ENCODE measurements at regions not wholly inside any gene's neighbourhood (a gene's known extent, or its start where the extent isn't known, plus 50 kb on each side); places are given as distances from the start of the nearest gene placed in this dataset.
"Not testable (repeated sequence)": the region's sequence is repeated elsewhere in the genome, so short reads cannot be mapped to it uniquely, and the experiment has no call there.

- H3K4me3 ChIP-seq (ENCODE audit: low read depth, poor library complexity, severe bottlenecking): no peak overlapping the region
- TF ChIP-seq POLR2A (IDR thresholded peaks at IDR 0.05): no peak
- no peak for TF ChIP-seq CTCF (IDR thresholded peaks at IDR 0.05)
- intact Hi-C loops (cut with DNase I; ENCODE audit: low total_unique reads): no loop called here
- 82 to 92% methylated on average over 7 of the region's 7 CpGs for WGBS, 2 donors
- no peak for DNase-seq (ENCODE audit: low spot score in 2 of 2)
Observed at GRCh38 chr10:37067576-37067975, 57.8 kb upstream of the ANKRD30A start.

- DNase-seq (ENCODE audit: low spot score in 2 of 2); H3K4me3 ChIP-seq (ENCODE audit: low read depth, poor library complexity, severe bottlenecking); intact Hi-C loops (cut with DNase I; ENCODE audit: low total_unique reads): not testable (repeated sequence)
- WGBS, 2 donors: 91% methylated on average over 16 of the region's 16 CpGs
Observed at GRCh38 chr10:37062296-37062695, 63.1 kb upstream of the ANKRD30A start.

GRCh38 chr10:37057261-37057660, 68.1 kb upstream of the ANKRD30A start:
- WGBS, 2 donors: 0 to 18% methylated on average over 1 of the region's 1 CpG
- intact Hi-C loops (cut with DNase I; ENCODE audit: low total_unique reads): no loop called here
- no peak overlapping the region for H3K4me3 ChIP-seq (ENCODE audit: low read depth, poor library complexity, severe bottlenecking)
- no peak for TF ChIP-seq POLR2A (IDR thresholded peaks at IDR 0.05)
- TF ChIP-seq CTCF (IDR thresholded peaks at IDR 0.05): no peak
- no peak for DNase-seq (ENCODE audit: low spot score in 2 of 2)

- intact Hi-C loops (cut with DNase I; ENCODE audit: low total_unique reads): no loop called here
- no peak for TF ChIP-seq CTCF (IDR thresholded peaks at IDR 0.05)
- TF ChIP-seq POLR2A (IDR thresholded peaks at IDR 0.05): no peak
- 74 to 78% methylated on average over 3 of the region's 3 CpGs for WGBS, 2 donors
- DNase-seq (ENCODE audit: low spot score in 2 of 2): no peak
- no peak overlapping the region for H3K4me3 ChIP-seq (ENCODE audit: low read depth, poor library complexity, severe bottlenecking)
Observed at GRCh38 chr10:37053476-37053875, 71.9 kb upstream of the ANKRD30A start.

- DNase-seq (ENCODE audit: low spot score in 2 of 2); H3K4me3 ChIP-seq (ENCODE audit: low read depth, poor library complexity, severe bottlenecking); intact Hi-C loops (cut with DNase I; ENCODE audit: low total_unique reads): not testable (repeated sequence)
- WGBS, 2 donors: 85 to 89% methylated on average over 5 of the region's 5 CpGs
Observed at GRCh38 chr10:37049982-37050381, 75.4 kb upstream of the ANKRD30A start.

GRCh38 chr10:37044319-37044718, 81.1 kb upstream of the ANKRD30A start:
- WGBS, 2 donors: 91 to 93% methylated on average over 10 of the region's 10 CpGs
- DNase-seq (ENCODE audit: low spot score in 2 of 2); H3K4me3 ChIP-seq (ENCODE audit: low read depth, poor library complexity, severe bottlenecking); intact Hi-C loops (cut with DNase I; ENCODE audit: low total_unique reads): not testable (repeated sequence)

- no peak for DNase-seq (ENCODE audit: low spot score in 2 of 2)
- WGBS, 2 donors: 19 to 35% methylated on average over 1 of the region's 1 CpG
- intact Hi-C loops (cut with DNase I; ENCODE audit: low total_unique reads): no loop called here
- H3K4me3 ChIP-seq (ENCODE audit: low read depth, poor library complexity, severe bottlenecking): no peak overlapping the region
- TF ChIP-seq CTCF (IDR thresholded peaks at IDR 0.05) (no peak), POLR2A (IDR thresholded peaks at IDR 0.05) (no peak)
Observed at GRCh38 chr10:37035853-37036252, 89.5 kb upstream of the ANKRD30A start.

Measured in lower leg skin (tissue), 4 donors.